MCF 10A (cell line): ENCODE measurements at regions not wholly inside any gene's neighbourhood (a gene's known extent, or its start where the extent isn't known, plus 50 kb on each side); places are given as distances from the start of the nearest gene placed in this dataset.

Source experiments
- BruUV-seq: library from RNA; stranded (reverse); fragments of 400-500 nt; replicated peaks from 2 replicates; lab custom pipeline; 2021; lab: Mats Ljungman, UMichigan
- CTCF ChIA-PET: fragments of 300-600 bp; sonication (Branson Sonifier 250); formaldehyde crosslinking; extraction: SDS; loops from one replicate; lab custom pipeline; 2021; ENCODE audit warnings: antibody characterized with exemption, inconsistent platforms; lab: Yijun Ruan, JAX
- POLR2A ChIA-PET: fragments of 300-600, 350-650 bp; sonication (Branson Sonifier 250); formaldehyde crosslinking; extraction: SDS; loops from one replicate; lab custom pipeline; 2020; ENCODE audit warnings: antibody characterized with exemption, inconsistent platforms; lab: Yijun Ruan, JAX
- DNase-seq: peaks from one replicate; pipeline ENCODE4 v3.0.0-alpha.2; 2018; ENCODE audit not compliant: unreplicated experiment
- H3K27ac Mint-ChIP-seq: one replicate; pipeline ENCODE4 v1.8.0; 2022; ENCODE audit warnings: mild to moderate bottlenecking, low read depth, mixed read lengths; ENCODE audit not compliant: unreplicated experiment
- H3K27me3 Mint-ChIP-seq: one replicate; pipeline ENCODE4 v1.8.0; 2022; ENCODE audit warnings: mixed read lengths; ENCODE audit not compliant: insufficient read depth, unreplicated experiment
- H3K36me3 Mint-ChIP-seq: one replicate; pipeline ENCODE4 v1.8.0; 2022; ENCODE audit warnings: mild to moderate bottlenecking, moderate library complexity, mixed read lengths; ENCODE audit not compliant: insufficient read depth, unreplicated experiment
- H3K4me1 Mint-ChIP-seq: one replicate; pipeline ENCODE4 v1.8.0; 2022; ENCODE audit warnings: mixed read lengths; ENCODE audit not compliant: insufficient read depth, unreplicated experiment
- H3K4me3 Mint-ChIP-seq: one replicate; pipeline ENCODE4 v1.8.0; 2022; ENCODE audit warnings: mild to moderate bottlenecking, moderate library complexity, mixed read lengths; ENCODE audit not compliant: unreplicated experiment
- H3K9me3 Mint-ChIP-seq: one replicate; pipeline ENCODE4 v1.8.0; 2022; ENCODE audit warnings: mixed read lengths; ENCODE audit not compliant: unreplicated experiment
- CTCF ChIP-seq: fragments of 200-600 bp; IDR thresholded peaks from one replicate; pipeline ENCODE4 v1.8.0; 2022; ENCODE audit warnings: antibody characterized with exemption, mild to moderate bottlenecking; ENCODE audit not compliant: unreplicated experiment
- intact Hi-C: fragments of 100-400 bp; cut with micrococcal nuclease; formaldehyde crosslinking; loops from 2 replicates; pipeline ENCODE4 v1.14.1; 2022

GRCh38 chr1:24985737-24986136 lies 55.7 kb upstream of the RUNX3 start:
- BruUV-seq: no TSS peak
- Mint-ChIP-seq H3K27ac (no peak overlapping the region), H3K4me3 (no peak overlapping the region), H3K36me3 (peaks cover 4% of the 10 kb centered on the region), H3K27me3 (peaks cover 29% of the 10 kb centered on the region), H3K9me3 (no peaks in the 10 kb centered on the region), H3K4me1 (no peaks in the 10 kb centered on the region)
- TF ChIP-seq CTCF: no peak
- DNase-seq: no peak
- ChIA-PET POLR2A (no interaction called here), CTCF (no interaction called here)
- intact Hi-C loops: no loop called here

- peaks cover 22% of the 10 kb centered on the region for H3K27me3 Mint-ChIP-seq
- CTCF ChIA-PET: no interaction called here
Observed at GRCh38 chr1:24984800-24985522, 54.9 kb upstream of the RUNX3 start.

GRCh38 chr1:24984300-24984699 lies 54.2 kb upstream of the RUNX3 start:
- no peak for TF ChIP-seq CTCF
- Mint-ChIP-seq H3K36me3 (peaks cover 4% of the 10 kb centered on the region), H3K9me3 (no peaks in the 10 kb centered on the region), H3K4me3 (no peak overlapping the region), H3K27me3 (peaks cover 15% of the 10 kb centered on the region), H3K4me1 (no peaks in the 10 kb centered on the region), H3K27ac (no peak overlapping the region)
- no peak for DNase-seq
- CTCF ChIA-PET: no interaction called here
- BruUV-seq: no TSS peak
- POLR2A ChIA-PET: no interaction called here
- intact Hi-C loops: no loop called here

More at GRCh38 chr1:24984800-24985522, 54.9 kb upstream of the RUNX3 start:
- Mint-ChIP-seq H3K4me3 (no peak overlapping the region), H3K9me3 (no peaks in the 10 kb centered on the region), H3K36me3 (peaks cover 4% of the 10 kb centered on the region), H3K27ac (no peak overlapping the region), H3K4me1 (no peaks in the 10 kb centered on the region)
- intact Hi-C loops: no loop called here
- no peak for TF ChIP-seq CTCF
- BruUV-seq: no TSS peak
- no peak for DNase-seq
- POLR2A ChIA-PET: no interaction called here

GRCh38 chr1:24983006-24983680 lies 53.1 kb upstream of the RUNX3 start:
- H3K4me3 Mint-ChIP-seq: no peak overlapping the region
- H3K27me3 Mint-ChIP-seq: peaks cover 3% of the 10 kb centered on the region
- peaks cover 4% of the 10 kb centered on the region for H3K36me3 Mint-ChIP-seq
- intact Hi-C loops: no loop called here
- POLR2A ChIA-PET: no interaction called here
- H3K27ac Mint-ChIP-seq: no peak overlapping the region
- TF ChIP-seq CTCF: no peak
- no peaks in the 10 kb centered on the region for H3K9me3 Mint-ChIP-seq
- BruUV-seq: no TSS peak
- H3K4me1 Mint-ChIP-seq: no peaks in the 10 kb centered on the region
- no peak for DNase-seq
- CTCF ChIA-PET: no interaction called here
